ENCODE measurements at regions not wholly inside any gene's neighbourhood (a gene's known extent, or its start where the extent isn't known, plus 50 kb on each side); places are given as distances from the start of the nearest gene placed in this dataset.
A peak's percentile ranks its signal among the peaks of the same experiment; 100 is the strongest.

DNA sequence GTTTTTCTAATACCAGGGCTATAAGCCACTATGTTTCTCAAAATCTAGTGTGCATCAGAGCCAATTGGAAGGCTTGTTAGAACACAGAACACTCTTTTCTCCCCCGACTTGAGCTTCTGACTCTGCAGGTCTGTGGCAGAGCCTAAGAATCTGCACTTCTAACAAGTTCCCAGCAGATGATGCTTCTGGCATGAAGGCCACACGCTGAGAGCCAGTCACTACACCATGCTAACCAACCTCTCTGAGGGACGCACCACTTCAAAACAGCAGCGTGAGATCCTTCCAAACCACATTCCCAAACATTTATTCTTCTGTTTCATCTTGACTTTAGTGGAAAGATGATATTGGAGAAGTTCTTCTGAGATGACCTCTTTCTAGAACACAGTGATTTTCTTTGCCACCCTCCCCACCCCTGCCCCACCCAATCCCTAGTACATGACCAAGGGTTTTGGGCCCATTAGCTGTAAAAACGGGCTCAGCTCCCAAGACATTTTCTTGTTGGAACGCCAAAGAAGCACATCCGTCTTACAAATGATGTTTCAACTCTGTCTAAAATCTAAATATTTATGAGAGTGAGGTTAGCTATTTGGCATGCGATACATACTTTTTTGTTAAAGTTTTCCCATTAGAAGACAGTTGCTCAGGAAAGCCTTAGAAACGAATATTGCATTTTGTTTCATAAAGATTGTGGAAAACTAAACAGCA, 391.9 kb downstream of the TMEM182 start:
- H3K27ac ChIP-seq (ENCODE audit: insufficient read depth in 1 of 2, low read depth in 1 of 2, low read length in 2 of 2, poor library complexity in 1 of 2, severe bottlenecking in 2 of 2) = no peak overlapping the region
- WGBS (ENCODE audit: insufficient coverage) = 93% methylated on average over 5 of the region's 9 CpGs
- no peaks in the 10 kb centered on the region for H3K9me3 ChIP-seq (ENCODE audit: control extremely low read depth in 1 of 5, control insufficient read depth in 4 of 5, insufficient read depth in 2 of 5, low read depth in 1 of 5, low read length in 4 of 5)
- H3K4me3 ChIP-seq (ENCODE audit: control insufficient read depth in 1 of 7, extremely low read depth in 1 of 7, insufficient read depth in 4 of 7, low read depth in 2 of 7, low read length in 6 of 7) = no peak overlapping the region
- no peaks in the 10 kb centered on the region for H3K4me1 ChIP-seq (ENCODE audit: control extremely low read depth in 1 of 4, control insufficient read depth in 4 of 4, insufficient read depth in 4 of 4, low read length in 3 of 4)
- CTCF ChIA-PET = interaction anchor here (0.9 kb wide), 1 partner anchor 11 kb away, joined by 3 read pairs; no protein-coding TSS in a partner anchor
- POLR2A ChIA-PET = no interaction called here
- no peak for DNase-seq
- H3K27me3 ChIP-seq (replicated peaks in 2 of 5; ENCODE audit: control insufficient read depth in 4 of 5, insufficient read depth in 5 of 5, low read length in 4 of 5) = no peaks in the 10 kb centered on the region
- no peaks in the 10 kb centered on the region for H3K36me3 ChIP-seq (ENCODE audit: control insufficient read depth in 4 of 4, insufficient read depth in 4 of 4, low read length in 3 of 4)

DNA sequence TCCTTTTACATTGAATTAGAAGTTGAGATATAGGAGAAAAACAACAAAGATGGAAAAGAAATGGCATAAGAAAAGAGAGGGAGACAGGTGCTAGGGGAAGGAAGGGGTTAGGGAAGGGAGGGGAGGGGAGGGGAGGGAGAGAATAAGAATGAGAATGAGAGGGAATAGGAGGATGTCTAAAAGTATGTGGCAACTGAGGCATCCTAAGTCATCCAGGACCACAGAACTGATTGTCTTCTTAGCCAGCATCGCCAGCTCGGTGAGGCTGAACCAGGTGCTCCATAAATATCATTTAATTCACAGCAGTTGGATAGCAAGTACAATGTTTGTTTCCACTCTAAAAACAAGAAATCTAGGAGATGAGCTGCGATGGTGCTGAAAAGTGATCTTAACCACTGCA, 393.5 kb downstream of the TMEM182 start:
- H3K36me3 ChIP-seq (ENCODE audit: control insufficient read depth in 4 of 4, insufficient read depth in 4 of 4, low read length in 3 of 4) = no peaks in the 10 kb centered on the region
- ChIA-PET POLR2A (no interaction called here), CTCF (interaction anchor here (0.8 kb wide), 1 partner anchor 175 kb away, joined by 3 read pairs; no protein-coding TSS in a partner anchor)
- WGBS (ENCODE audit: insufficient coverage) = 91% methylated on average over 3 of the region's 3 CpGs
- no peak for DNase-seq
- H3K27ac ChIP-seq (ENCODE audit: insufficient read depth in 1 of 2, low read depth in 1 of 2, low read length in 2 of 2, poor library complexity in 1 of 2, severe bottlenecking in 2 of 2) = no peak overlapping the region
- no peaks in the 10 kb centered on the region for H3K4me1 ChIP-seq (ENCODE audit: control extremely low read depth in 1 of 4, control insufficient read depth in 4 of 4, insufficient read depth in 4 of 4, low read length in 3 of 4)
- no peak overlapping the region for H3K4me3 ChIP-seq (ENCODE audit: control insufficient read depth in 1 of 7, extremely low read depth in 1 of 7, insufficient read depth in 4 of 7, low read depth in 2 of 7, low read length in 6 of 7)
- no peaks in the 10 kb centered on the region for H3K9me3 ChIP-seq (ENCODE audit: control extremely low read depth in 1 of 5, control insufficient read depth in 4 of 5, insufficient read depth in 2 of 5, low read depth in 1 of 5, low read length in 4 of 5)
- H3K27me3 ChIP-seq (replicated peaks in 2 of 5; ENCODE audit: control insufficient read depth in 4 of 5, insufficient read depth in 5 of 5, low read length in 4 of 5) = peaks cover 0 to 4% (median 0%) of the 10 kb centered on the region in 5 experiments

DNA sequence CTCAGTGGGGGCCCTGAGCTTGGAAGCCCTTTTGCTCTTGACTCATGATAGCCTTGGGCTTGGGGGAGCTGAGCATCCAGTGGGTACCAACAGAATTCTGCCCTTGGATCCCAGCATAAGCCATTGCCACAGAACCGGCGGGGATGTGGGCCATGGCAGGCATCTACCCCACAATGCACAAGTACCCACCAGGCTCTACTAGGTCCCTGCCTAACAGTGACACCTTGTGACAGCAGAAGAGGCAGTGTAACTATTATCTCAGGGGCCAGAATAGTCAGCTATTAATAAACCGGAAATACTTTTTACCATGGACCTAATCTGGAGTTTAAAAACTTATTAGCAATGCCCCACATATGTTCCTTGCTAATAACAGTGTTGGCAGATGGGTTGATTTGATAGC, 397.2 kb downstream of the TMEM182 start:
- POLR2A ChIA-PET = no interaction called here
- peak in 1 of 3 donors; percentile 12 for DNase-seq
- peaks cover 0 to 4% (median 0%) of the 10 kb centered on the region in 5 experiments for H3K27me3 ChIP-seq (replicated peaks in 2 of 5; ENCODE audit: control insufficient read depth in 4 of 5, insufficient read depth in 5 of 5, low read length in 4 of 5)
- no peaks in the 10 kb centered on the region for H3K9me3 ChIP-seq (ENCODE audit: control extremely low read depth in 1 of 5, control insufficient read depth in 4 of 5, insufficient read depth in 2 of 5, low read depth in 1 of 5, low read length in 4 of 5)
- H3K4me3 ChIP-seq (ENCODE audit: control insufficient read depth in 1 of 7, extremely low read depth in 1 of 7, insufficient read depth in 4 of 7, low read depth in 2 of 7, low read length in 6 of 7) = no peak overlapping the region
- no peaks in the 10 kb centered on the region for H3K36me3 ChIP-seq (ENCODE audit: control insufficient read depth in 4 of 4, insufficient read depth in 4 of 4, low read length in 3 of 4)
- no peak overlapping the region for H3K27ac ChIP-seq (ENCODE audit: insufficient read depth in 1 of 2, low read depth in 1 of 2, low read length in 2 of 2, poor library complexity in 1 of 2, severe bottlenecking in 2 of 2)
- H3K4me1 ChIP-seq (ENCODE audit: control extremely low read depth in 1 of 4, control insufficient read depth in 4 of 4, insufficient read depth in 4 of 4, low read length in 3 of 4) = no peaks in the 10 kb centered on the region
- WGBS (ENCODE audit: insufficient coverage) = 50% methylated on average over 2 of the region's 3 CpGs
- CTCF ChIA-PET = interaction anchor here (1.8 to 5.1 kb wide), 2 partner anchors 20 to 318 kb away, joined by 5 to 23 read pairs; no protein-coding TSS in a partner anchor

DNA sequence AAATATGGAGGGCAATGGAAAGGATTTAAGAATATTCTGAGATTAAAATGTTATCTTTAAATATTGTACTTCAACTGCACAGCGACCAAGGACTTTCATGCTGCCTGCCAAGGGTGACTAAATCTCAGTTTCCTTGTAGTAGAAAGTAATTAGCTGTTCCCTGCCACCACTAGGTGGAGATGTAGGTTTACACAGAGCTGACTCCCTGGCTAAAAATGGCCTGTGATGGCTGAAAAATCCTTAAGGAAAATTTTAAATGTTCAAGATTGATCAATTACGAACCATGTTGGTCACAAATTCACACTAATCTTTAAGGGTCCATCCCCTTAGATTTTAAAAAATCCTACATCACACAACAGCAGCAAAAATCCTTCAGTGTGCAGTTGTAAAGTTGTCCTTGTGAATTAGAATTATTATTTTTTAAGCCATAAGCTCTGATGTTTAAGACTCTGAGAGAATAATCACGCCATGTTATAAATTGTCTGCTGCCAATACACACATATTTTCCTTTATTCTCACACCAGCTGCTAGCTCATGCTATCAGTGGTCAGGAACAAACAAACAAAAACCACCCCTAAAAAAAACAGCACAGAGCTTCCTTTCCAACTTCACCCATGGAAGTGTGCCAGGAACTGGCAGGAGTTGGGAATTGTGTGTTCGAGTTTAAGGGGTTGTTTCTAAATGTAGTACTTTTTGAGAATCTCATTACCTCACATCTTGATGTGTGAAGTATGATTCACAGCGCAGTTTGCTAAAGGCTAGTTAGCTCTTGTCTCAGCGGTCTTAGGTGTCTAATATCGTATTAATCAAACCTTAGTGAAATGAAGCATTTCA, 399.8 kb downstream of the TMEM182 start:
- H3K9me3 ChIP-seq (ENCODE audit: control extremely low read depth in 1 of 5, control insufficient read depth in 4 of 5, insufficient read depth in 2 of 5, low read depth in 1 of 5, low read length in 4 of 5) = no peaks in the 10 kb centered on the region
- no peaks in the 10 kb centered on the region for H3K36me3 ChIP-seq (ENCODE audit: control insufficient read depth in 4 of 4, insufficient read depth in 4 of 4, low read length in 3 of 4)
- WGBS (ENCODE audit: insufficient coverage) = 60% methylated on average over 4 of the region's 7 CpGs
- H3K4me3 ChIP-seq (ENCODE audit: control insufficient read depth in 1 of 7, extremely low read depth in 1 of 7, insufficient read depth in 4 of 7, low read depth in 2 of 7, low read length in 6 of 7) = no peak overlapping the region
- POLR2A ChIA-PET = interaction anchor here (0.6 kb wide), 1 partner anchor 26 kb away, joined by 3 read pairs; no protein-coding TSS in a partner anchor
- peaks cover 0 to 4% (median 0%) of the 10 kb centered on the region in 5 experiments for H3K27me3 ChIP-seq (replicated peaks in 2 of 5; ENCODE audit: control insufficient read depth in 4 of 5, insufficient read depth in 5 of 5, low read length in 4 of 5)
- H3K27ac ChIP-seq (ENCODE audit: insufficient read depth in 1 of 2, low read depth in 1 of 2, low read length in 2 of 2, poor library complexity in 1 of 2, severe bottlenecking in 2 of 2) = no peak overlapping the region
- CTCF ChIA-PET = interaction anchor here (0.9 to 5.1 kb wide), 10 partner anchors 8 to 1952 kb away, joined by 3 to 23 read pairs (median 4); no protein-coding TSS in a partner anchor
- peak; percentile 12 to 35 (median 31) for DNase-seq
- no peaks in the 10 kb centered on the region for H3K4me1 ChIP-seq (ENCODE audit: control extremely low read depth in 1 of 4, control insufficient read depth in 4 of 4, insufficient read depth in 4 of 4, low read length in 3 of 4)

DNA sequence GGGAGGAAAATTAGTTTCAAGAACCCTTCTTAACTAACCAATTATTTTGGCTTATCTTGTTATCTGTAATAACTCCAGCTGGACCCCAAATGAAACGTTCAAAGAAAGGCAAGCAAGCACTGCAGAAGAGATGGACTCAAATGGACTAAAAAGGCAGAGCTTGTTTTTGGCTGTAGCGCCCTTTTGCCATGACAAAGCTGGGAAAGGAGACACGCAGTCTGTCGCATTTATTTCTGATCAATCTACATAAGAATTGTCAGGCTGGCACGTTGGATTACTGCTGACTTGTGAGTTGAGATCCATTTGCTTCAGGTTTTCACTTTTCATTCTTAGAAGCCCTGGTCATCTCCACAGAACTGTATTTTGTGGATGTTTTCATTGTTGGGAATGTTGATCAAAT, 402.9 kb downstream of the TMEM182 start:
- ChIA-PET POLR2A (no interaction called here), CTCF (no interaction called here)
- Histone ChIP-seq H3K27ac (ENCODE audit: insufficient read depth in 1 of 2, low read depth in 1 of 2, low read length in 2 of 2, poor library complexity in 1 of 2, severe bottlenecking in 2 of 2) (no peak overlapping the region), H3K27me3 (replicated peaks in 2 of 5; ENCODE audit: control insufficient read depth in 4 of 5, insufficient read depth in 5 of 5, low read length in 4 of 5) (peaks cover 0 to 2% (median 0%) of the 10 kb centered on the region in 5 experiments), H3K4me1 (ENCODE audit: control extremely low read depth in 1 of 4, control insufficient read depth in 4 of 4, insufficient read depth in 4 of 4, low read length in 3 of 4) (no peaks in the 10 kb centered on the region), H3K4me3 (ENCODE audit: control insufficient read depth in 1 of 7, extremely low read depth in 1 of 7, insufficient read depth in 4 of 7, low read depth in 2 of 7, low read length in 6 of 7) (no peak overlapping the region), H3K9me3 (ENCODE audit: control extremely low read depth in 1 of 5, control insufficient read depth in 4 of 5, insufficient read depth in 2 of 5, low read depth in 1 of 5, low read length in 4 of 5) (no peaks in the 10 kb centered on the region), H3K36me3 (ENCODE audit: control insufficient read depth in 4 of 4, insufficient read depth in 4 of 4, low read length in 3 of 4) (no peaks in the 10 kb centered on the region)
- WGBS (ENCODE audit: insufficient coverage) = 74% methylated on average over 5 of the region's 5 CpGs
- no peak for DNase-seq

DNA sequence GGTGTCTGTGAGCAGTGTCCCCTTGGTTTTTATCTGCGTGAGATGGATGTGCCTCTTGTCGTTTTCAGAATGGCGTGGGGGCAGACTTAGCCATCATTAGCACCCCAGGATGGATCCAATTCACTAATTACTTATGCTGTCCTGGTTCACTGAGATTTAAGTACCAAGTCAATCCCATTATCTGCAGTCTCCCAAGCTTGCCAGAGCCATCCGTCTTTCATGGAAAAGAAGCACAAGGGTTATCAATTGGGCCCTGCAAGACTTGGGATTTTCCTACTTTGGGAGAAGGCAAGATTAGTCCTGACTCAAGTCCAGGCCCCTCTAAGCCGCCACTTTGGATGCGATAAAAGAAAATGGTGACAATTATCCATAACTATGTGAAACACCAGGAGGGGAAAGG, 404.0 kb downstream of the TMEM182 start:
- Histone ChIP-seq H3K36me3 (ENCODE audit: control insufficient read depth in 4 of 4, insufficient read depth in 4 of 4, low read length in 3 of 4) (no peaks in the 10 kb centered on the region), H3K27ac (ENCODE audit: insufficient read depth in 1 of 2, low read depth in 1 of 2, low read length in 2 of 2, poor library complexity in 1 of 2, severe bottlenecking in 2 of 2) (no peak overlapping the region), H3K27me3 (replicated peaks in 2 of 5; ENCODE audit: control insufficient read depth in 4 of 5, insufficient read depth in 5 of 5, low read length in 4 of 5) (no peaks in the 10 kb centered on the region), H3K9me3 (ENCODE audit: control extremely low read depth in 1 of 5, control insufficient read depth in 4 of 5, insufficient read depth in 2 of 5, low read depth in 1 of 5, low read length in 4 of 5) (no peaks in the 10 kb centered on the region), H3K4me3 (ENCODE audit: control insufficient read depth in 1 of 7, extremely low read depth in 1 of 7, insufficient read depth in 4 of 7, low read depth in 2 of 7, low read length in 6 of 7) (no peak overlapping the region), H3K4me1 (ENCODE audit: control extremely low read depth in 1 of 4, control insufficient read depth in 4 of 4, insufficient read depth in 4 of 4, low read length in 3 of 4) (no peaks in the 10 kb centered on the region)
- 93% methylated on average over 4 of the region's 6 CpGs for WGBS (ENCODE audit: insufficient coverage)
- ChIA-PET POLR2A (no interaction called here), CTCF (no interaction called here)
- no peak for DNase-seq

All from common myeloid progenitor, CD34-positive (primary cell).